Midbrain (tissue), 1 donor: ENCODE measurements at regions not wholly inside any gene's neighbourhood (a gene's known extent, or its start where the extent isn't known, plus 50 kb on each side); places are given as distances from the start of the nearest gene placed in this dataset.
A peak's percentile ranks its signal among the peaks of the same experiment; 100 is the strongest.

ENCODE experiments used
- DNase-seq: peaks from one replicate; lab custom pipeline; 2025; lab: John Stamatoyannopoulos, UW

DNA sequence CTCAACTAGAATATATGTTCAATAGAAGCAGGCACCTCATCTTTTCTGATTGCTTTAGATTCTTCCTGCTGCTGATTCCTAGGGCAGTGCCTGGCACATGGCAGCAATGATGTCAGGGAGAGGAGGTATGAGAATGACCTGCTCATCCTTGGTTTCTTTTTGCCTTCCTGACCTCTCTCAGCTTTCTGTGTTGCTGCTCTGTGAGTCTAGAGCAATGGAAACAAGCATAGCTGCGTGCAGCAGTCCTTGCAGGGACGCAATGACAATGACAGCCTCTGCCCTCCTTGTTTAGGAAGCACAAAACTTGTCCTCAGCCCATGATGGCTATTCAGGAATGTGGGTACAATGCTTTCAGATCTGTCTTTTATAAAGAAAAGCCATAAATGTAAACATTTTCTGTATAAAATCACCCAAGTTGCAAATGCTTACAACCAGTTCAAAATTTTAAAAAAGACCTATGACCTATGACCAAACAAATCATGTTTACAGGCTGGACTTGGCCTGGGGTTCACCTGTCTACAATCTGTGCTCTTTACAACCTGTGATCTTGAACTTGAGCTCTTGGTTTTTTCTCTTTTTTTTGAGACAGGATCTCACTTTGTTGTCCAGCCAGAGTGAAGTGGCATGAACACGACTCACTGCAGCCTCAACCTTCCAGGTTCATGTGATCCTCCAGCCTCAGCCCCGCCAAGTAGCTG is 549.4 kb upstream of the ATP2B1 start:
- DNase-seq: no peak

DNA sequence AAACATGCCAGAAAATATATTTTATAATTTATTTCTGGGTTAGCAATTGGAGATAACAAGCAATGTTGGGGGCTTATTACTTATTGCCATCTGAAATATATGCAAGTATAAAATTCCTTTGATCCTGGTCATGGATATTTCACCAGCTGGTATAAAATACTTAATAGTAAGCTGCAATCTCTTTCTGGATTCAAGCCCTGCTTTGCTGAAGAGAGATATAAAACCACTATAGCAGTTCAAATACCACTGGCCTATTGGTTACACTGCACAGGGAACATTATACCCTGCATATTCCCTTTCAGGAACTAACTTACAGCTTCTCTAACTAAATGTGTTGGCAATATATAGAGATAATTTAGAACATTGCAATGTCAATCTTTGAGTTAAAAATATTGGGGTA is 546.2 kb upstream of the ATP2B1 start:
- no peak for DNase-seq

DNA sequence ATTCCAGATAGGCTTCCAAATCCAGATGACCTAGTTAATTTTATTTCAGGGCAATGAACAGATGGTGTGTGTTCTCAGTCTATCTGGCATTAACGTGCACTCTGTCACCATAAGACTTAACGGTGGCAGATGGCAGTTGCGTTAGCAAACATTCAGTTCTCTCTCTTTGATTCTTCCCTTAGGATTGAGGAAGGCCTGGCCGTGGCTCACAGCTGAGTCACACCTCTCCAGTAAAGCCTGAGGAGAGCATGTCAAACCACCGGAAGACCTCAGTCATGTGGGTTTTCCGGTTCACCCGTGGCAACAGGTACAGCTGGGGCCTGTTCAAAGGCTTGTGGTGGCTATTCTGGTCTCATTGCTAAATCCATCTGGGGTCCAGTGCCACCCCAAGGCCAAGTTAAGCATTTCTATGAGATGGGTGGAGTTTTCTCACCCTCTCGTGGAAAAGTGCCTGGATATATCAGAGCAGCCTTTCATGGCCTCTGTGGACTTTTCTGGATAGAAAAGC is 545.1 kb upstream of the ATP2B1 start:
- DNase-seq: peak; percentile 16

DNA sequence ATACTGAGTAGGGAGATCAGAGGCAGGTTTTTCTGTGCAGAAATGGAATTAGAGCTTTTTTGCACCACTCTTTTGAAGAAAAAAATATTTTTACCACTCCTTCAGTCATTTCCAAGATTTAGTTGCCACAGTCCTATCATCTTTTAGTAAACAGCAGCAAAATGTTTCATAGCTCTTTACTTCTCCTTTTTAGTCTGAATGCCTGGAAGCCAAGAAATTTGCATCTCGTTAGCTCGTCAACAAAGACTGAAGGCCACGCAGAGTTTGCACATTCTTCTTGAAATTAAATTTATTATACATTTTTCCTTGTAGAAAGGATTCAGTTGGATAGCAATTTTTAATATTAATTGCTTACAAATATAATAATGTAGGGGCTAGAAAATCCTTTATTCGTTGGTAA is 544.5 kb upstream of the ATP2B1 start:
- no peak for DNase-seq

DNA sequence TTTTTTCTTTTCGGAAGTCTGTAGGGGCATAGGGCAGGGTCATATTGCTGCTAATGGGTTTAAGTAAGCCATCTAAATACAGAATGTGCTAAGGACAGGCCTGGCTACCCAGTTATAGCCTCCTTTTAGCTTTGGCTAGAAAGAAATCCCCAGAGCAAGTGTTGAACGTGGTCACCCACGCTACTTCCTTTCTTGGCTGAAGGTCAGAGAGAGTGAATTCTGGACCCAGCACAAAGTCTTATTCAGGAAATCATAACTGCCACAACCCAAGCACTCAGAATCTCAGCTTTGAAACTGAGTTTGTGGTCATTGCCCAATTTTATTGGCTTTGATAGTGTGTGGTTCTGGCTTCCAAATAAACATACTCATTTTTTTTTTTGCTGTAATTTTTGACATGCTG is 542.1 kb upstream of the ATP2B1 start:
- DNase-seq: no peak

DNA sequence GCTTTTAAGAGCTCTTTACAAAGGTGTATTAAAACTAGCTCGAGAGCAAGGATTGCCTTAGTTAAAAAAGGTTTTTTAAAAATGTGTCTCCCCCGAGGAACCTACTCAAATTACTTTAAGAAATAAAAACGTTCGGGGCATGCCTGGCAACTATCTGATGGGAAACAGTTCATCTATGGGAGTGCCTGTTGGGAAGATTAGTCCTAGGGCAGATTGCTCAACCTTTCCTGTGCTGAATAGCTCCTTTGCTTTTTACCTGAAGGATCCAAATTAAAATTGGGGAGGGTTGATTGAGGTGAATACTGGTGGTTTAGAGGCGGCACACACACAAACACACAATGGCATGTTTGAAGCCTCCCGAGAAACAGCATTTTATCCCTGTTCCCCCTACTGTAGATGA is 541.4 kb upstream of the ATP2B1 start:
- no peak for DNase-seq

DNA sequence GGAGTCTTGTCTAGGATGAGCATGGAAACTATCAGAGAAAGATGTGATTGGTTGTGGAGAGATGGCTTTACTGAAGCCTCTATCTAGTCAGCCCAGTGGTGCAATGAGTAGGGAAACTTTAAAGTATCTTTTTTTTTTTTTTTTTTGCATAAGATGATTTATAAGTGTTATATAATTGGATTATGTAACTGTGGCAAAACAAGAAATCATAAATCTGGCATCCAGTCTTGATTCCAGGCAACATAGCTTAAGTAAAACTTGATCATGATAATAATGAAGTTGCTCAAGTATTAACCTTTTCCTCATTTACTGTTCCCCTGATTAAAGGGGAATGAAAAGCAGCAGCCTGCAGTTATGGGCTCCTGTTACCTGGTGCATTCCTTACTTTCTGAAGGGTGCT is 538.0 kb upstream of the ATP2B1 start:
- no peak for DNase-seq

DNA sequence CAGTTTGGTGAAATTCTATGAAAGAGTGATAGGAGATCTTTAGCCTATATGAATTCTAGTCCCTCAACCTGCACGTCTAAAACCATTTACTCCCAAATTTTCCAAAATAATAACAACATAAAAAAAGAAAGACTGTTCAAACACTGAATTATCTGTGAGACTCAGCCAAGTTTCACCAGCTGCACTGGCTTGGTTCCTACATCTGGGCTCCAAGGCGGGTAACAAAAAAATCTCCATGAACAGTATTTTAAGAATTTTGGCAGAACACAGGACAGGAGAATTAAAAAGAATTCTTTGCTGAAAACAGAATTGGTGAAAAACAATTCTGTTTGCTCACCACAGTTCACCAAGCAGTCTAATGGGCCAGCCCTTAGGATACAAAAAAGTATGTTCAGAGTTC is 536.8 kb upstream of the ATP2B1 start:
- peak; percentile 34 for DNase-seq

DNA sequence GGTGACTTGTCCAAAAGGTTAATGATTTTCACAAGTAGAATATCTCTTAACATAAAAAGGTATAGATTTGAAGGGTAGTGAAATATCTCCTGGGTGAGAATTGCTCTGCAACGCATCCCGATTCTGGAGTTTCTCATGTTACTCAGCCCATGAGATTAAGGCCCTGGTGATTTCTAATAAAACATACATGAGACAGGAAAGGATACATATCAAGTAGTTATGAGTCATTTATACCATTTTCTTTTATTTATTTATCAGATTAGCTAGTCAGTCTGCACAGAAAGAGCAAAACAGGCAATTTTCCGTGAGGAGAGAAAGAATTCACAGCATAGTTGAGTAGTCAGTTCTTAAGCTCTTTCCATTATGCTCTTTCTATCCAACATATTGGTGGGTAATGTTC is 535.6 kb upstream of the ATP2B1 start:
- no peak for DNase-seq

DNA sequence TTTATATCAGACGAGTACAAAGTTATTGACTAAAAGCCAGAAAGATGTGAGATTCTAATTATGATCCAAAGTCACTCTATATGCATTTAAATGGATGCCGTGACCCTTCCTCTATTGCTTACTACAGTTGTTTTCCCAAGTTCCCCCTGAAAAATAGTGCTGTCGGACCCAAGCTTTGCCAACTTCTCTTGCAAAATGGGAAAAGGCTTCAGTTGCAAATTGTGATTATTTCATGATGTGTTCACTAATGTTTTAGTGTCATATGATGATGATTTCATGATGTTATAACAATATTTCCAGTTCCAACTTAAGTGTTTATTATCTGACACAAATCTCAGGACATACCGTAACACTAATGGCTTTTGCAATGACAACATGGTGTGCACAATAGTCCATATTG is 534.6 kb upstream of the ATP2B1 start:
- no peak for DNase-seq

DNA sequence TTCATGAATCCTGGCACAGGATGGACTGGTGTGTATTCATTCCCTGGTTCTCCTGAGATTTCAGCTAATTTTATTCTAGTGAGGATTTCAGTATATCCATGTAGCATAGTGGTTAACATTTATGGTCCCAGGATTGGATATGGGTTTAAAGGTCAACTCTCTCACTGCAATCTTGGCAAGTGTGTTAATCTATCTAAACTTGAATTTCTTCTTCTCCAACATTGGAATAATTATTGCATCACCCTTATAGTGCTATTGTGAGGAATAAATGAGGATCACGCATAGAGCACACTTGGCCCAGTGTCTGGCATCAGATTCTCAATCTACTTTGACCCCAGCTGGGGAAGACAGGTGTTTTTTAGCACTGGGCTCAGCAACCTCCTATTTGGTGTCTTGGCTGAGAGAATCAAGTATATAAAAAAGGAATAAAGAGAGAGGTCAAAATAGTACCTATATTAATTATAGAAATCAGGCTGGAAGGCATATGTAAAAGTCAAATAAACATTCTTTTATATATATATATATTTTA is 531.2 kb upstream of the ATP2B1 start:
- DNase-seq: no peak

DNA sequence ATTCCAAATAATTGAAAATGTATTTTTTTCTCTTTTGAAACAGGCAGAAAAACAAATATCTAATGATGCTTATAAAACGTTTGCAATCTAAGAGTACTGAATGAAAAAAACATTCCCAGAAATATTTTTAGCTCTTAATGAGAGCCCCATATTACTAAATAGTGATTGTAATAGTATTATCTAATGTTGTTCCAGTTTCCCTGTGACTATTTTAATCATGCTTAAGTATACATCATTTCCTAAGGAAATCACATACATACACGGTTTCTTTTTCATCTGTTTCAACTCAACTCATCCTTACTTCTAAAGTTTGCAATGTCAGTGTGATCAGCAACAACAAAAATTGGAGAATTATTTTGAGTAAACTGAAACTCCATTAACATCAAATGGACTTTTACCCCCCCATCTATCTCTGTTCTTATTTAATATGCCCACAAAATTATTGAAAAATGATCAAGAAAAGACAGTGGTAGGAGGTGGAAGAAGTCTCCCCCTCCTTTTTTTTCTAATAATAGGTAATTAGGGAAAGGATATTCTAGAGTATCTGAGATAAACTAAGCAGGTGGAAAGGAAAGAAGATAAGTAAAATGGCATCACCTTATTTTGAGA is 530.1 kb upstream of the ATP2B1 start:
- DNase-seq: no peak

DNA sequence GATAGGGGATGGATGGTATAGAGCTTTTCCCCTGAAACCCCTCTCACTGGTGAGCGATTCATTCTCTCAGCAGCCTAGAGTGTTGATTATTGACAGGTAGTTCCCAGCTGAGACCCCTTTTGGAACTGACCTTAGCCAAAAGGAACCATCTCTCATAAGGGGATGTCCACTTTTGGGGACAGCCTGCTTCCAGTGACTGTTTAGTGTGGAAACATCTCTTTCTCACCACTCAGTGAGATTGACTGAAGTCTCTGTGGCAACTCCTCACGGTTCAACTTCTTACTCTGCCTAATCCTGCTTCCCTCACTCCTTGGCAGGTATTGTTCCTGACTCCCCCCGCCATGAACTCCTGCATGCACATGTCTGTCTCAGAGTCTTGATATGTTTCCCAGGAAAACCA is 529.2 kb upstream of the ATP2B1 start:
- no peak for DNase-seq

DNA sequence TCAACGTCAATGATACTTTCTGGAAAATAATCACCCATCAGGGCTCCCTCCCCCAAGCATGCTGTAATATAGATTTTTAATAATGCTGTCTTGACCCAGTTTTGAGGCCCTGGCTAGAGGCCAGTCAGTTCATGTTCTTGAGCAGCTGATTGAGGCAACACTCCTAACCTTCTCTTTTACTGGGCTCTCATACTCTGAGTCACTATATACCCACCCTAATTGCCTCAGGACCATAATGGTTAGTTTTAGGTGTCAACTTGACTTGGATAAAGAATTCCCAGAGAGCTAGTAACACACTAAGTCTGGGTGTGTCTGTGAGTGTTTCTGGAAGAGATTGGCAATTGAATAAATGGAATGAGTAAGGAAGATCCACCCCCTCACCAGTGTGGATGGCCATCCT is 527.0 kb upstream of the ATP2B1 start:
- DNase-seq: no peak

DNA sequence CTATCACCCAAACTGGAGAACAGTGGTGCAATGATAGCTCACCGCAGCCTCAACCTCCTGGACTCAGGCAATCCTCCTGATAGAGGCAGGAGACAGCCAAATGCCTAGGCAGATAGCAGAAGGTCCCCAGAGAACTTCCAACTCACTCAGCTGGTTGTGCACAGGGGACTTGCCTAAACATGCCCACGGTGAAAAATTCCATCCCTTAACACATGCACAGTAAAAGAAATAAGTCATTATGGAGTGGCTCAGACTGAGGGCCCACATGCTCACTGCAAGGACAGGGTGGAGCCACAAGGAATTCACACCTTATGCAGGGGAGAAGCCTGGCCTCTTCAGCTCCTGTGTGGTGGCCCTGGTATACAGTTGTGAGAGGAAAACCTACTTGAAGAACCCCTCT is 525.8 kb upstream of the ATP2B1 start:
- DNase-seq: no peak

DNA sequence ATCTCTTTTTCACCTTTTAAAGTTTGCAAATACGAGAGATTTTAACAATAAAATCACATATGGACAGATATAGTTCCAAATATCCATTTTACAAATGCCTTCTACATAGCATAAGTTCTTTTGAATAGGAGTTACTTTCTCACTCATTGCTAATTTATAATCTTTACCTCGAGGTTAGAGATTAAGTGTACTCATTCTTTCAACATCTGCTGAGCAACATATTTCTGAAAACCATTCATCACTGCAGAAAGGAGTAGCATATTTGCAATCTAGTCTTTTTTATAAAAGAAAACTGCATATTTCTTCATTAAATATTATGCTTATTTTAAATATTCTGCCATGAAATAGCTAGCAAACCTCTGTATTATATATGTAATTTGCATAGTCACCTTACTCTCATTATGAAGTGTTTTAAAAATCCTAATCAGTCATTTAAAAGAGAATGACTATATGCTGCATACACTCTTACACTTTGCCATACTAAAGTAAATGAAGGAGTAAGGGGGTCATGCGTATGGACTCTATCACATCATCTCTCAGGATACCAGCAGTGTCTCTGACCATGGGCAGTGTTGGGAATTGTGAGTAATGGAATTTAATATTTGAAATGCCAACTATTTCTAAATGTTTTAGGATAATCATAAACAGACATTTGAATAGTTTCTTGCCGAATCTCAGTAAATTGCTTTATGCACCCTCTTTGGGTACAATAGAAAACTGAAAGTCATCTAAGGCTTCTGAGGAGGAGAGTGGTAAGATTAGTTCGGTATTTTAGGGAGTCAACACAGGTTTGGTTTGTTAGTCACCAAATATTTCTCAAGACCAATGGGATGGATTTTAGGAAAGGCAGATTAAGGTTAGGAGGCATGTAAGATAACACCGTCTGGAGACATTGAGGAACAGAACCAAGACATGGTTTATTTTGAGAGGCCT is 524.8 kb upstream of the ATP2B1 start:
- no peak for DNase-seq

DNA sequence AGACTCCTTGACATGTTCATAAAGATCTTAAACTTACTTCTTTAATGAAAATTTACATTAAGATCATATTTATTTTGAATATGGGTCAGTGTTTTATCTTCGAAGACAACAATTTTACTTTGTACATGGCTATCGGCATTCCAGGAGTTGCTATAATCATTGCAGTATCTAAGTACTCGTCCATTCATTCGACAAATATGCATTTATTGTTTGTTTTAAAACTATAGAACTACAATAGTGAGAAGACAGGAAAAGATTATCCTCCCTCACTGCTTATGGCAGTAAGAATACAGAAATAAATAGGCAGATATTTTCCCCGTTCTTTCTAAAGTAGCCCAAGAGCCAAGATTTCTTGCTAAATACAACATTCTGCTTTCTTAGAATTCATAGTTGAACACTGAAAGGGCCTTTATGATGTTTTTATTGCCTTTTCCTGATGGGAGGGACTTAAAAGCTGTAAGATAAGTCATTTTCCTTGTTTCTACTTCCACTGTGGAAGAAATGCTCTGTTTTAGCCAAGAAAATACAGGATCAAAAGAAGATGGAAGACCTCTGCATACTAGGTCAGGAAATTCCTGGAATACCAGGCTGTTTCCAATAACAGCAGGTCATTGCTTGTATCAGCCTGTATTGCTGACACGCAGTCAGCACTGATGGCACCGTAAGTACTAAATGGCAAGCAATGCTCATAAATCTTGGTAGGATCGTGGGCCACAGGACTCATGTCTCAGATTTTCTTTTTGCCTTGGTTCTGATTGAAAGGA is 521.0 kb upstream of the ATP2B1 start:
- DNase-seq: no peak

DNA sequence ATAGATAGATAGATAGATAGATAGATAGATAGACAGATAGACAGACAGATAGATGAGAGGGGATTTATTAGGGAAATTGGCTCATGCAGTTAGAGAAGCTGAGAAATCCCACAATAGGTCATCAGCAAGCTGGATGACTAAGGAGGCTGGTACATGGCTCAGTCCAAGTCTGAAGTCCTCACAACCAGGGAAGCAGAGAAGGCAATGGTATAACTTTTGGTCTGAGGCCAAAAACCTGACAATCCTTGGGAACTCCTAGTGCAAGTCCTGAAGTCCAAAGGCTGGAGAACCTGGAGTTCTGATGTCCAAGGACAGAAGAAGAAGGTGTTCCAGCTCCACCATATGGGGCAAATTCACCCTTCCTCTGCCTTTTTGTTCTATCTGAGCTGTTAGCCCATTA is 517.6 kb upstream of the ATP2B1 start:
- DNase-seq: no peak

DNA sequence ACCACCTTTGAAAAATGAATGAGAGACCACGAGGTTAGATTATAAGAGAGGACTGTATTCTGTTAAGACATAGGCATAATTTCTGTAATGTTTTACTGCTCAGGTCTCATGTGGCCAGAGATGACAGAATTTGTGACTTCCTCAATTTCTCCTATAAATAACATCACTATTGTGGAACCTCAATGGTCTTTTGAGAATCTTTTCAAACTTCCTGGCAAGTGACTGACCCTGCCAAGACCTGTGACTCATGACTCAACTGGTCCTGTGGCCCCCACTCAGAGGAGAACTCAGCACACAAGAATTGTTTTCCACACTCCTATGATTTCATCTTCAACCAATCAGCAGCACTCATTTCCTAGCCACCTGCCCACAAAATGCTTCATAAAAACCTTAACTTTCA is 508.2 kb upstream of the ATP2B1 start:
- no peak for DNase-seq

DNA sequence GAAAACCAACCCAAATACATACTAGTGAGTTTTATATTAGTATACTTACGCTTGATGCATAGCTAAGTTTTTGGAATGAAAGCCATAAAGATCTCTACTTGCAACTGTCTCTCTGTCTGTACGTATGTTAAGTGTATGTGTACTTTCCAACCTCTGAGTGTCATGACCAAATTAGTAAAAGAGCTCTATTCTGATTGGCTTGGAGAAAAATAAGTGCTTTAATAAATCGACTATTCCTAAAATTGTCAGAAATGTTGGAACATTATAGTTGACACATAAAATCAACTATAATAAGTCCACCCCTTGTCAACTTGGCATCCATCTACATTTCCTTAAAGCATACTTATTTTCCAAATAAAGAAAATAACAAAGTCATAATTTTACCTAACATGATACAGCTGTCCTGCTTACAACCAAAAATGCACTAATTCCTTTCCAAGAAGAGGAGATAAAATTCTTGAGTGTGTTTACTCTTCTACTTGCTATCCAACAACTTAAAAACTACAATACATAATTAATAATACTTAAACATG is 507.4 kb upstream of the ATP2B1 start:
- DNase-seq: no peak

DNA sequence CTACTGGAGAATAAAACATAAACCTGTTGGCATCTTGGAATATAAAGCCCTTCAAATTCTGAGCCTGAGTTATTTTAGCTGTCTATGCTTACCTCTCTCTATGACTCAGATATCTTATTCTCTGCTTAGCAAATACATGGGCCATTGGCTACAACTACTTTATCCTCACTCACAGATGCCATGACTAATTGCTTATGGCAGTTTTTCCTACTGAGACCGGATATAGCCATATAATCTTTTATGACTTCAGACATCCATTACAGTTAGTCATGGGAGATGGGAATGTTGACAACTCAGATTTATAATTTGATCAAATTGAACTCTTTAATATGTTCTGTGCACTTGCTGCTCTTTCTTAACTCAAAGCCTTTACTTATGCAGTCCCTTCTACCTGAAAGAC is 502.4 kb upstream of the ATP2B1 start:
- no peak for DNase-seq

DNA sequence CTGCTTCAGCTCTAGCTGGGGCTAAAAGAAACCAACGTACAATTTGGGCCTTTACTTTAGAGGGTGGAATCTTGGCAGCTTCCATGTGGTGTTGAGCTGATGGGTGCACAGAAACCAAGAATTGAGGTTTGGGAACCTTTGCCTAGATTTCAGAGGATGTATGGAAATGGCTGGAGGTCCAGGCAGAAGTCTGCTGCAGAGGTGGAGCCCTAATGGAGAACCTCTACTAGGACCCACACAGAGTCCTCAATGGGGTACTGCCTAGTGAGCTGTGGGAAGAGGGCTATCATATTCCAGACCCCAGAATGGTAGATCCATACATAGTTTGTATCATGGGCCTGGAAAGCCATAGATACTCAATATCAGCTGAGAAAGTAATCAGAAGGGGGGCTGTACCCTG is 500.4 kb upstream of the ATP2B1 start:
- no peak for DNase-seq
